ENCODE measurements at regions not wholly inside any gene's neighbourhood (a gene's known extent, or its start where the extent isn't known, plus 50 kb on each side); places are given as distances from the start of the nearest gene placed in this dataset.
"Not testable (repeated sequence)": the region's sequence is repeated elsewhere in the genome, so short reads cannot be mapped to it uniquely, and the experiment has no call there.

DNA sequence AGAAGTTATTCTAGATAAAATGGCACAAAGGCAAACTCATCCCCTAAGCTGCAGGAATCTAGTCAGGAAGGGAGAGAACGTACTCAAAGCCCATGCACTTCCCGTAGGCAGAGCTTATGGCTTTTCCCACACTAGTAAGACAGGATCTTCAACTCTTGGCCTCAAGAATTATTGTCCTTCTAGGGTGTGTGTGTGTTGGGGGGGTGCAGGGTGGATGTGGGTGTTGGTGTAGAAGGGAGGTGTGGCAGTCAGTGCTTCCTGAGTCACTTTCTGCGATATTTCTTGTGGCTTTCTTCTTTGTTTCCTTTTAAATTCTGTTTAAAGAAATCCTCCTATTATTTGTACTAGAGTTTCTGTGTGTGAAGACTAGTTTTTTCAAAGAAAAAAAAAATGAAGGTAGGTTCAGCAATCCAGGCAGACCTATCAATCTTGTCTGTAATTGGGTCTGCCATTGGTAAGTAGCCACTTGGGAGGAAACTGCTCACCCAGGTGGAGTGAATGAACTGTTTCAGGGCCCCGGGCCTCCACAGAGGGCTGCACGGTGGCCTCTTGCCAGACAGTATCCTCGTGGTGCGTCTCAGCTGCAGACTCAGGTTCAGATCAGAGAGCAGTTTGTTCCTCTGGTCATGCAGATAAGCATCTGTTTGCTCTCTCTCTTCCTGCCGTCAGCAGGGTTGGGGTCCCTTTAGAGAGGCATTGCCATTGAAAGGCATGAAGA lies 131.9 kb downstream of the NPR3 start:
- DNase-seq (ENCODE audit: low spot score) = no peak

GRCh38 chr5:32843531-32843895 lies 132.4 kb downstream of the NPR3 start:
- no peak for DNase-seq (ENCODE audit: low spot score)

- DNase-seq (ENCODE audit: low spot score) = no peak
These were observed 134.1 kb downstream of the NPR3 start for GRCh38 chr5:32845171-32845570.

- DNase-seq (ENCODE audit: low spot score) = no peak
These were observed 137.0 kb downstream of the NPR3 start for GRCh38 chr5:32848120-32848519.

DNA sequence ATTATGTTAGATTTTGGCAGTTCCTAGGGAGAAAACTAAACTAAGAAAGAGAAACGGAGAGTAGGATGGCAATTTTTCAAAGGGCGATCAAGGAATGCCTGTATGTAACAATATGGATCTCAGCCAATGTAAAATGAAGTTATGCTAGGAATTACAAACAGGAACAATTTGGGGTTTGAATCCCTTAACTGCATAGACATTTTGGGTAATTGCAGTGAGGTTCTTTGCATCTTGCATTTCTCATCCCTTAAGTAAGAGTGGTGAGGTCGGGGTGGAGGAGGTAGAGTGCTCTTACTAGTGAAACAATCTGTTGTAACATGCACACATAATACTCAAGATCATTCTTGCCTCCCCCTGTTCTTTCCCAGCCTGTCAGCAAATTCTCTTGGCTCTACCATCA lies 137.6 kb downstream of the NPR3 start:
- DNase-seq (ENCODE audit: low spot score) = no peak

- no peak for DNase-seq (ENCODE audit: low spot score)
These were observed 139.8 kb downstream of the NPR3 start for GRCh38 chr5:32850817-32851496.

DNA sequence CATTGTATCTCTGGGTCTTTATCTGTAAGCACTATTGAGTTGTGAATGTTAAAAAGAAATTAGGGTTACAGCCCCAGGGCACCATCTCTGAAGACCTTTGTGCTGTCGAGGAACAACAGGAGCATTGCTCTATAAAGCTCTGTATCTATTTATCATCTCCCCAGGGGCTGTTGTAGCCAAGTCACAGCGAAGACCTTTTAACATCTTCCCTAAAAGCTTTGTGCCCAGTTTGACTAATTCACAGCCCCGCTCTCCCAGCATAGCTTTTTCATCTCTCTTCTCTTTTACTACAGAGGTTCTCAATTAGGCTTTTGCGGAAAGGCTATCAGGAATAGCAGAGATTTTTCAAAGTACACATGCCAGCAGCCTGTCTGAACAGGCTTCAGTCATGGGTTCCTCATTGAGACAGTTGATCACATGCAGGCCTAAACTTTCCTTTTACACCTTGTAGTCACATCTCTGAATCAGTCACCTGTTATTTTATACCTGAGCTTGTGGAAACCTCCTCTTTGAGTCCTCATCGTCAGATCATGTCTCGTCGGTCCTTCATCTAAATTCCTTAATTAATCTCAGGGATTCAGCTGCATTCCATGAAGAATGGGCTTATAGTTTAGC lies 140.5 kb downstream of the NPR3 start:
- DNase-seq (ENCODE audit: low spot score) = no peak

DNA sequence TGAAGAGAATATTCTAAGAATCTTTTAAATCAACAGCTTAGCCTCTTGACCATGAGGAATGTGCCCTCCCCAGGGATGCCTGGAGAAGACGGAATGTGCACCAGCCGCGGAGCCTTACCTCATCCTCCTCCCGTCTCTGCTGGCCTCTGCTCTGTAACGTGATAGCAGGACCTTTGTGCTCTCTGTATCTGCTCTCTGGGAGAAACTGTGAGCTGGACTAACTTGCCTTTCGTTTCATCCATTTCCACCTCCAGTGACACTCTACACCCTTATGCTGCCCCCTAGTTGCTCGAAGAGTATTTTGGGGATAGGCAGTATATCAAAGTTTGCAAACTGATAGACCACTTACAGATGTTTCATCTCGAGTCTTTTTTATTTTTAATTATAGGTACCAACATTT lies 141.4 kb downstream of the NPR3 start:
- peak; percentile 26 for DNase-seq (ENCODE audit: low spot score)

GRCh38 chr5:32852976-32853375 lies 141.9 kb downstream of the NPR3 start:
- no peak for DNase-seq (ENCODE audit: low spot score)

DNA sequence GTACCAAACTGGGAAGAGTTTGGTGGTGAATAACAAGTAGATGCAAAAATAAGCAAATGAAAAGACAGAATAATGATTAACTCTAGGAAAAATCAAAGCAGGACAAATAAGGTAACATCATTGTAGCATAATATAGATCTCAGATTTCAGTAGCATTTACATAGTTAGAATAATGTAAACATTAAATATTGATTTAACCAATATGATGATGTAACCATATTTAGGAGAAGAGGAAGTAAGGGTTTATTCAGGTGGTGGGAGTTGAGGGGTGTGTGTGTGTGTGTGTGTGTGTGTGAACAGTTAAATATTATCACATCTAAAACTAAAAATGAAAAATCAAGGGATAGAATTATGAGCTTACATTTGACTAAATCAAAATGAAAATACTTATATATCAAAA lies 143.4 kb downstream of the NPR3 start:
- DNase-seq (ENCODE audit: low spot score) = no peak

GRCh38 chr5:32859211-32859641 lies 148.1 kb downstream of the NPR3 start:
- DNase-seq (ENCODE audit: low spot score) = no peak

DNA sequence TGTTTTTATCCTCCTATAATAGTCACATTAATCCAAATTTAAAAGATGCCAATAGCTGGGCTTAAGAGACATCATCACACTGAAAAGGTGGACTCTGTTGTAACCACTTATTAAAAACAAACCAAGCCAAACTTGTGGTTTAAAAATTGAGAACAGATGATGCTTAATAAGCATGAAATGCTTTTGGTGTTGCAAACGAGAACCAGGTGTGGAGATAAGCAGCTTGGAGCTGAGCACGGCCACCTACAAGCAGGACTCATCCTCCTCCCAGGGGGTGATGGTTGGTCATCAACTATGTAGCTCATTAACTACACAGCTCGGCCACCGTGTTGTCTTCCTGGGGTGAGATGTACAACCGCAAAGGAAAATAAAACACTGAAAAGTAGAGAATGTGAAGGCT lies 154.4 kb downstream of the NPR3 start:
- no peak for DNase-seq (ENCODE audit: low spot score)

DNA sequence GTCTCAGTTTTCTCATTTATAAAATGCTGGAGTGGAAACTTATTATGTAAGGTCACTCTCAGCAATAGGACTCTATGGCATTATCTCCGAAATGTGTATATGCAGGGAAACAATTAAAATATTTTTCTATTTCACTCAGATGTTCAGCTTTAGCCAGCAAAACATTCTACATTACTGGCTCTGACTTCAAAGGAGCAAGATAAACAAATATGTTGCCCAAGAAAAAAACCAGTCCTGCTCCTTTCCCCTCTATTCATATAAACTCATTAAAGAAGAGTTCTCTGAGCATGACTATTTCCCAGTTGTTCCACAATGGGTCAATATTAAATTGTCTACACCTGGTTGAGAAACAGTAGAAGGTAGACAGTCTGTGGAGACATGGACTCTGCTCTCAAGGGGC lies 155.0 kb downstream of the NPR3 start:
- no peak for DNase-seq (ENCODE audit: low spot score)

DNA sequence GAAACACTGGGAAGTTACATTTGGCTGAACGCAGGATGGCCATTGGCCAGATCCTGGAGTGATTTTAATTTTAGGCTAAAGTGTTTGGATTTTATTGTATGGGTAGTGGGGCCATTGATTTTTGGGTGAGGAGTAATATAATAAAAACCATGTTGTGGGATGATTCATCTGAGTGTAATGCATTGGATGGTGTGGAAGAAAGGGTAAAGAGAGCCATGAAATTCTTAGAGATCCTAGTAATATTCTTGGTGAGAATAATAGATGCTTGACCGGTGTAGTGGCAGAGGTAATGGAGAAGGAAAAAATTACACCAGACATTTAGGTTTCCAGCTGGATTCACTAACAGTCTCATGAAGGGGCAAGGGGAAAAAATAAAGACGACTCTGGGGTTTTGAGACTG lies 158.1 kb downstream of the NPR3 start:
- DNase-seq (ENCODE audit: low spot score) = peak; percentile 12

- no peak for DNase-seq (ENCODE audit: low spot score)
These were observed 165.7 kb downstream of the NPR3 start for GRCh38 chr5:32876791-32877190.

DNA sequence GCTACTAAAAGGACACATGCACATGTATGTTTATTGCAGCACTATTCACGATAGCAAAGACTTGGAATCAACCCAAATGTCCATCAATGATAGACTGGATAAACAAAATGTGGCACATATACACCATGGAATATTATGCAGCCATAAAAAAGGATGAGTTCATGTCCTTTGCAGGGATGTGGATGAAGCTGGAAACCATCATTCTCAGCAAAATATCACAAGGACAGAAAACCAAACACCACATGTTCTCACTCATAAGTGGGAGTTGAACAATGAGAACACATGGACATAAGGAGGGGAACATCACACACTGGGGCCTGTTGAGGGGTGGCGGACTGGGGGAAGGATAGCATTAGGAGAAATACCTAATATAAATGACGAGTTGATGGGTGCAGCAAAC lies 168.2 kb downstream of the NPR3 start:
- not testable (repeated sequence) for DNase-seq (ENCODE audit: low spot score)

- DNase-seq (ENCODE audit: low spot score) = no peak
These were observed 169.7 kb downstream of the NPR3 start for GRCh38 chr5:32880796-32881195.

DNA sequence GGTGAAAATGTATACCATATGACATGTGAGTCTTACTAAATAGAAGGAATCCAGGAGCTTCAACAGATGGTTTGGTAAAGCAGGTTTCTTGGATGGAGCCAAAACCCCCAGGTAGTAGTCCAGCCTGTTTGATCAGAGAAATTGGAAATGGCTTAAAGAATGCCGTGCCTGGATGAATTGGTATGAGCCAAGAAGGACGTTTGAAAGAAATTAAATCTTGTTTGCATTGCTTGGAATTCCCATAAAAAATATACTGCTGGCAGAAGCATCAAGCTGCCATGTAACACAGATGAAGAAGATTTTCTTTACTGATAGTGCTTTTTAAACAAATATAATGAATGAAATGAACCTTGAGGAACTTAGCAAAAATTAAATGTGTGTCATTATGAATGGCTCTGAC lies 176.3 kb downstream of the NPR3 start:
- no peak for DNase-seq (ENCODE audit: low spot score)

DNA sequence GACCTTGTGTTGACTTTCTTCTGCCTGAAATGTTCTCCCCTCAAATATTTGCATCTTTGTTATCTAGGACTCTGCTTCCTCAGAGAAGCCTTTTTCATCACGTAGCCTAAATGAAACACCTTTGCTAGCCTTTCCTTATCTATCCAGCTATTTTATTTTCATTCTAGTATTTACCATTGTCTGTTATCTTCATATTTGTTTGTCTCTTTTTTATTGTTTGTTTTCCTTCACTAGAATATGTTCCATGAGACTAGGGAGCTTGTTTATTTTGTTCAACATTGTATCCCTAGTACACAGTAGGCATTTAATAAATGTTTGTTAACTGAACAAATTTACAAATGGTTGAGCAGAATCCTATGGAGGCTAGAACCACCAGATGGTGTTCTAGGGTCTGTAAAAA lies 178.0 kb downstream of the NPR3 start:
- no peak for DNase-seq (ENCODE audit: low spot score)

GRCh38 chr5:32903613-32904012 lies 192.5 kb downstream of the NPR3 start:
- no peak for DNase-seq (ENCODE audit: low spot score)

DNA sequence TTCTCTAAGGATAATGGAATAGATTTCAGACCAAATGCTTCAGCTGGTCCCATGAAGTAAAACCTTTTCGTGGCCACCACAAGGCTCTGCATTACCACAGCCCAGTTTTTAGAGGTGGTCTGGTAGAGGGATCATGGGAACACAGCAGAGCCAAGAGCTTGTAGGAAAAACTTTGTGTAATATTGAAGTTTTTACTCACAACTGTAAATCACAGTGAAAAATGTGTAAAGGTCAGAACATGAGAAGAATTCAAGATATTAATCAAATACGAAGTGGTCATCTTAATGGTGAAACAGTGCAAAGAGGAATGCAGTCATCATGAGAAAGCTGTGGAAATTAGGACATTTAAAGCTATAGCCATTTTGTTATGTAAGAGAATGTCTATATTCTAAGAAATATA lies 197.5 kb downstream of the NPR3 start:
- no peak for DNase-seq (ENCODE audit: low spot score)

GRCh38 chr5:32909207-32909606 lies 198.1 kb downstream of the NPR3 start:
- DNase-seq (ENCODE audit: low spot score) = peak; percentile 37

GRCh38 chr5:32916648-32917047 lies 205.5 kb downstream of the NPR3 start:
- peak; percentile 32 for DNase-seq (ENCODE audit: low spot score)

DNA sequence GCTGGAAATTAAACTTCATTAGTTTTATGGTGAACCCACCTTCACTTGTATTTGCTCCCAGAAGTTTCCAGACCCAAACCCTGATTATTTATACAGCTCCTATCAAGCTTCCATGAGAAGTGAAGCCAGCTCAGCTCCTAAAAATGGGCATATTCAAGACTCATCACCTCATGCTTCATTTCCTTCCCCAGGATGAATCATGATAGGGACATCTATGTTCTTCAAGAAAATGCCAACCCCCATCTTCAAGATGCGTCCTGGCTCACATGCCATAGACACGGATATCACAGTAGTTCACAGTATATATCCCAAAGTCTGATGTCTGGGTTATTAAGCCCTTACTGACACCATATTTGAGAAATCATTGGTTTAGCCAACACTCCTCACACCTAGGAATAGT lies 217.6 kb downstream of the NPR3 start:
- no peak for DNase-seq (ENCODE audit: low spot score)

Measured in AG08396 (cell line).